IMR-90 (cell line): ENCODE measurements at regions not wholly inside any gene's neighbourhood (a gene's known extent, or its start where the extent isn't known, plus 50 kb on each side); places are given as distances from the start of the nearest gene placed in this dataset.
"Not testable (repeated sequence)": the region's sequence is repeated elsewhere in the genome, so short reads cannot be mapped to it uniquely, and the experiment has no call there.

Experiments
- ATAC-seq: fragments of 200-7000 bp; cut with Tn5 transposase; 2 replicates; pipeline ENCODE4 v1.9.1; 2020; ENCODE audit warnings: low read depth, mild to moderate bottlenecking, moderate library complexity
- BruUV-seq: library from RNA; stranded (reverse); fragments of 400-500 nt; replicated peaks from 2 replicates; lab custom pipeline; 2021; lab: Mats Ljungman, UMichigan
- CTCF ChIA-PET: fragments of 300-600 bp; formaldehyde crosslinking; extraction: SDS; loops from one replicate; lab custom pipeline; 2021; ENCODE audit warnings: antibody characterized with exemption; lab: Yijun Ruan, JAX
- POLR2A ChIA-PET: fragments of 300-600 bp; sonication (Branson Sonifier 250); formaldehyde crosslinking; loops from one replicate; lab custom pipeline; 2022; ENCODE audit warnings: antibody characterized with exemption; ENCODE audit not compliant: unreplicated experiment; lab: Charles Lee
- DNase-seq: peaks from one replicate; pipeline ENCODE4 v3.0.0; 2013
- H2AFZ ChIP-seq: replicated peaks from 2 replicates; pipeline ENCODE3; 2013; ENCODE audit warnings: low read length, mild to moderate bottlenecking; ENCODE audit not compliant: poor library complexity
- H2AK5ac ChIP-seq: 2 replicates; pipeline ENCODE4 v1.6.1; 2013; ENCODE audit warnings: low read depth, low read length, inconsistent platforms
- H2AK9ac ChIP-seq: replicated peaks from 2 replicates; pipeline ENCODE3; 2013; ENCODE audit warnings: mild to moderate bottlenecking, low read depth, low read length, moderate library complexity; ENCODE audit not compliant: poor library complexity
- H2BK120ac ChIP-seq: 2 replicates; pipeline ENCODE4 v1.6.1; 2013; ENCODE audit warnings: low read depth, low read length, inconsistent platforms
- H2BK15ac ChIP-seq: 3 replicates; pipeline ENCODE4 v1.6.1; 2013; ENCODE audit warnings: low read depth, low read length, inconsistent platforms
- H2BK20ac ChIP-seq: 2 replicates; pipeline ENCODE4 v1.6.1; 2013; ENCODE audit warnings: low read depth, mild to moderate bottlenecking, inconsistent platforms, low read length, moderate library complexity
- H2BK5ac ChIP-seq: 2 replicates; pipeline ENCODE4 v1.6.1; 2013; ENCODE audit warnings: mild to moderate bottlenecking, low read depth, low read length, inconsistent platforms; ENCODE audit not compliant: poor library complexity, severe bottlenecking
- H3K14ac ChIP-seq: replicated peaks from 2 replicates; pipeline ENCODE4 v1.6.1; 2013; ENCODE audit warnings: low read depth, low read length, inconsistent platforms
- H3K18ac ChIP-seq: 2 replicates; pipeline ENCODE4 v1.6.1; 2013; ENCODE audit warnings: low read depth, low read length, control low read depth
- H3K23ac ChIP-seq: 2 replicates; pipeline ENCODE4 v1.6.1; 2013; ENCODE audit warnings: low read depth, low read length, inconsistent platforms
- H3K27ac ChIP-seq: 2 replicates; pipeline ENCODE4 v1.5.1; 2013; ENCODE audit warnings: mild to moderate bottlenecking, control low read depth, low read length; ENCODE audit not compliant: insufficient read depth
- H3K27me3 ChIP-seq: 2 replicates; pipeline ENCODE4 v1.6.1; 2013; ENCODE audit warnings: low read length; ENCODE audit not compliant: control insufficient read depth, insufficient read depth
- H3K36me3 ChIP-seq: 2 replicates; pipeline ENCODE4 v1.6.1; 2013; ENCODE audit warnings: low read length, mixed read lengths; ENCODE audit not compliant: control insufficient read depth, insufficient read depth
- H3K4ac ChIP-seq: 2 replicates; pipeline ENCODE4 v1.6.1; 2013; ENCODE audit warnings: low read depth, low read length, inconsistent platforms
- H3K4me1 ChIP-seq: 2 replicates; pipeline ENCODE4 v1.6.1; 2013; ENCODE audit warnings: low read length, mixed read lengths; ENCODE audit not compliant: control insufficient read depth, insufficient read depth
- H3K4me2 ChIP-seq: 2 replicates; pipeline ENCODE4 v1.6.1; 2013; ENCODE audit warnings: low read depth, mild to moderate bottlenecking, control low read depth, low read length, moderate library complexity
- H3K4me3 ChIP-seq: 2 replicates; pipeline ENCODE4 v1.5.1; 2013; ENCODE audit warnings: low read depth, mild to moderate bottlenecking, control low read depth, low read length, moderate library complexity; ENCODE audit not compliant: insufficient read depth
- H3K56ac ChIP-seq: 2 replicates; pipeline ENCODE4 v1.6.1; 2013; ENCODE audit warnings: low read length, inconsistent platforms; ENCODE audit not compliant: insufficient read depth; ENCODE audit errors: extremely low read depth
- H3K79me1 ChIP-seq, 2 experiments: 2 replicates each; pipeline ENCODE4 v1.6.1; 2013; ENCODE audit warnings: low read length in 2 of 2, inconsistent platforms in 1 of 2, low read depth in 1 of 2
- H3K9ac ChIP-seq: 2 replicates; pipeline ENCODE4 v1.6.1; 2013; ENCODE audit warnings: low read depth, low read length, control low read depth
- H3K9me1 ChIP-seq: 2 replicates; pipeline ENCODE4 v1.6.1; 2013; ENCODE audit warnings: low read length, inconsistent platforms; ENCODE audit not compliant: insufficient read depth
- H3K9me3 ChIP-seq: 2 replicates; pipeline ENCODE4 v1.6.1; 2013; ENCODE audit warnings: low read length; ENCODE audit not compliant: control insufficient read depth, insufficient read depth
- H4K20me1 ChIP-seq: 2 replicates; pipeline ENCODE4 v1.6.1; 2013; ENCODE audit warnings: low read length, inconsistent platforms; ENCODE audit not compliant: insufficient read depth
- H4K5ac ChIP-seq: 2 replicates; pipeline ENCODE4 v1.6.1; 2013; ENCODE audit warnings: mild to moderate bottlenecking, low read depth, low read length, control low read depth
- H4K8ac ChIP-seq, 2 experiments: 2 replicates each; pipeline ENCODE4 v1.6.1; 2013; ENCODE audit warnings: low read depth in 2 of 2, low read length in 2 of 2, control low read depth in 1 of 2, inconsistent platforms in 1 of 2
- H4K91ac ChIP-seq: 2 replicates; pipeline ENCODE4 v1.6.1; 2013; ENCODE audit warnings: low read depth, low read length, inconsistent platforms; ENCODE audit not compliant: insufficient read depth
- WGBS, 2 experiments: methylation state at CpG; one replicate each; pipeline versions ENCODE4 v1.1.5 to v1.1.7; 2013; ENCODE audit warnings: missing lambda C conversion rate in 2 of 2; ENCODE audit not compliant: insufficient read length in 1 of 2; ENCODE audit errors: extremely low coverage in 2 of 2; 5-methylcytosine and 5-hydroxymethylcytosine counted together
- dilution Hi-C: fragments of 300-500 bp; cut with HindIII; formaldehyde crosslinking; loops from one replicate; pipeline ENCODE4 v1.14.3; 2018; ENCODE audit warnings: low sequenced_read_pairs; ENCODE audit not compliant: unreplicated experiment
- in situ Hi-C: fragments of 300-500 bp; cut with MboI; formaldehyde crosslinking; loops from 3 replicates; pipeline ENCODE4 v1.14.3; 2019; ENCODE audit warnings: low sequenced_read_pairs, inconsistent platforms, mixed read lengths
- intact Hi-C: fragments of 100-400 bp; cut with micrococcal nuclease; formaldehyde crosslinking; loops from 2 replicates; pipeline ENCODE4 v1.10.0; 2022

DNA sequence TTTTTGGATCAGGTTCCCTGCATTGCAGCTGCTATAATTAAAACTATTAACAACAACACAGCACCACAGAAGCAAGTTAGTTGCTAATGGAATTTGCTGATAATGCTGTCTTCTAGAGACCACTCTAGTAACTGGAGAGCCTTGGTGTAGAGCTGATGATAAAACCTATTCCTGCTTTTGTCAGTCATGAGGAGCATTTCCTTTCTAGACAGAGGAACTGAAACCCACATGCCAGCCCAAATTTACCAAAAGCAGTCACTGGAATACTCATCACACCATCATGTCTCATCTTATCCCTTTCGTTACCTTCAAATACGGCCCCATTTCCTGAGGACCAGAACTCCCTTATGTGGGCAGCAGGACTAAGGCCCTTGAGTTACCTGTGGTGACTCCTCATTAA is 67.1 kb upstream of the AGAP9 start:
- H4K91ac ChIP-seq, H2AK5ac ChIP-seq, H3K4me3 ChIP-seq, H3K23ac ChIP-seq, H2BK15ac ChIP-seq, H3K9ac ChIP-seq, H4K8ac ChIP-seq, H3K14ac ChIP-seq, H3K27me3 ChIP-seq, H4K5ac ChIP-seq, H2BK20ac ChIP-seq, H3K9me3 ChIP-seq, H3K36me3 ChIP-seq, H2BK120ac ChIP-seq, ATAC-seq, intact Hi-C loops, H3K4me2 ChIP-seq, H3K4ac ChIP-seq, dilution Hi-C loops, BruUV-seq, H2AK9ac ChIP-seq, in situ Hi-C loops, H2BK5ac ChIP-seq, H3K9me1 ChIP-seq, H3K27ac ChIP-seq, H3K56ac ChIP-seq, H4K20me1 ChIP-seq, DNase-seq, H3K4me1 ChIP-seq, H3K18ac ChIP-seq, POLR2A ChIA-PET, H2AFZ ChIP-seq, H3K79me1 ChIP-seq, CTCF ChIA-PET: not testable (repeated sequence)
- no CpG with 5 or more reads among the region's 2 CpGs for WGBS, 2 experiments

DNA sequence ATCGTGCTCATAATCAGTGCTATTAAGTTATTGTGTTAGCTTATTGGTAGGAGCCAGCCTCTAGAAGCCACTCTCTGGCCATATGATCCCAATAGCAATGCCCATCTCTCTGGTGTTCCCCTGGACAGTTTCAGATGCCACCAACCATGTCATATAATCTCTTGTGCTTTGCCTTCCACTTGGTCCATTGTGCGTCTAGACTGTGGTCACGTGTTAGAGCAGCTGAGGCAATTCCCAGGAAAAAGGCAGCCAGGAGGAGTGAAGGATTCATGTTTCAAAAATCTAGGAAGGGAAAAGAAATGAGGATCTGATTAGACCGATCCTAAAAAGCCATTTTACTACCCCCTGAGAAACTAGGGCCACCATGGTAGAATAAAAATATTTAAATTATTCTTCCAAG is 58.6 kb upstream of the AGAP9 start:
- H4K5ac ChIP-seq, H3K9me1 ChIP-seq, POLR2A ChIA-PET, H4K20me1 ChIP-seq, H4K8ac ChIP-seq, H3K36me3 ChIP-seq, H4K91ac ChIP-seq, H3K27me3 ChIP-seq, BruUV-seq, H3K9me3 ChIP-seq, H2BK120ac ChIP-seq, intact Hi-C loops, CTCF ChIA-PET, ATAC-seq, H3K18ac ChIP-seq, H3K14ac ChIP-seq, H3K4ac ChIP-seq, H3K79me1 ChIP-seq, H3K9ac ChIP-seq, in situ Hi-C loops, dilution Hi-C loops, H3K23ac ChIP-seq, H3K27ac ChIP-seq, H2BK15ac ChIP-seq, H2AFZ ChIP-seq, H2AK5ac ChIP-seq, H3K56ac ChIP-seq, H2BK20ac ChIP-seq, H3K4me1 ChIP-seq, H3K4me2 ChIP-seq, DNase-seq, H2BK5ac ChIP-seq, H2AK9ac ChIP-seq, H3K4me3 ChIP-seq: not testable (repeated sequence)
- no CpG with 5 or more reads among the region's 4 CpGs for WGBS, 2 experiments
